GM23338 (cell line): ENCODE measurements at regions not wholly inside any gene's neighbourhood (a gene's known extent, or its start where the extent isn't known, plus 50 kb on each side); places are given as distances from the start of the nearest gene placed in this dataset.
"Not testable (repeated sequence)": the region's sequence is repeated elsewhere in the genome, so short reads cannot be mapped to it uniquely, and the experiment has no call there.

Source experiments
- ATAC-seq: fragments of 200-7000 bp; cut with Tn5 transposase; 3 replicates; pipeline ENCODE4 v1.9.1; 2020
- DNase-seq: peaks from one replicate; pipeline ENCODE4 v3.0.0-alpha.2; 2015; ENCODE audit warnings: low spot score
- H2AFZ ChIP-seq: fragments of 200-600 bp; sonication (generic); 2 replicates; pipeline ENCODE4 v1.8.0; 2016; ENCODE audit warnings: antibody characterized with exemption, mild to moderate bottlenecking, moderate library complexity
- H3F3A ChIP-seq: fragments of 200-600 bp; sonication (generic); replicated peaks from 2 replicates; pipeline ENCODE4 v1.8.0; 2017; ENCODE audit warnings: antibody characterized with exemption, mixed run types, low read depth
- H3K27ac ChIP-seq: fragments of 200-600 bp; sonication (generic); 2 replicates; pipeline ENCODE4 v1.6.1; 2016; ENCODE audit warnings: low read depth
- H3K27me3 ChIP-seq: fragments of 200-600 bp; sonication (generic); 2 replicates; pipeline ENCODE4 v1.8.0; 2016; ENCODE audit warnings: mild to moderate bottlenecking, mixed run types, moderate library complexity; ENCODE audit not compliant: insufficient read depth
- H3K36me3 ChIP-seq: fragments of 200-600 bp; sonication (generic); 2 replicates; pipeline ENCODE4 v1.8.0; 2016; ENCODE audit warnings: mild to moderate bottlenecking; ENCODE audit not compliant: insufficient read depth
- H3K4me1 ChIP-seq: fragments of 200-600 bp; sonication (generic); 2 replicates; pipeline ENCODE4 v1.8.0; 2016; ENCODE audit warnings: mild to moderate bottlenecking, moderate library complexity; ENCODE audit not compliant: insufficient read depth
- H3K4me2 ChIP-seq: fragments of 200-600 bp; sonication (generic); 2 replicates; pipeline ENCODE4 v1.7.1; 2017; ENCODE audit warnings: mixed run types
- H3K4me3 ChIP-seq: fragments of 200-600 bp; sonication (generic); 2 replicates; pipeline ENCODE4 v1.6.1; 2016; ENCODE audit warnings: mixed run types
- H3K79me2 ChIP-seq: fragments of 200-600 bp; sonication (generic); replicated peaks from 2 replicates; pipeline ENCODE4 v1.8.0; 2017; ENCODE audit warnings: mild to moderate bottlenecking; ENCODE audit not compliant: insufficient read depth
- H3K9me2 ChIP-seq: fragments of 200-600 bp; sonication (generic); 2 replicates; pipeline ENCODE4 v1.8.0; 2017; ENCODE audit not compliant: insufficient read depth
- H4K20me1 ChIP-seq: fragments of 200-600 bp; sonication (generic); replicated peaks from 2 replicates; pipeline ENCODE4 v1.8.0; 2017; ENCODE audit warnings: mild to moderate bottlenecking; ENCODE audit not compliant: insufficient read depth
- H3K27ac Mint-ChIP-seq: 2 replicates; pipeline ENCODE4 v1.8.0; 2020; ENCODE audit warnings: inconsistent platforms, mild to moderate bottlenecking, moderate library complexity, mixed read lengths
- H3K27me3 Mint-ChIP-seq: 3 replicates; pipeline ENCODE4 v1.8.0; 2022; ENCODE audit warnings: low read depth, mild to moderate bottlenecking, moderate library complexity, mixed read lengths, inconsistent platforms; ENCODE audit not compliant: insufficient read depth, poor library complexity
- H3K36me3 Mint-ChIP-seq: 3 replicates; pipeline ENCODE4 v1.8.0; 2021; ENCODE audit warnings: low read depth, mild to moderate bottlenecking, inconsistent platforms, moderate library complexity, mixed read lengths
- H3K4me1 Mint-ChIP-seq: 3 replicates; pipeline ENCODE4 v1.8.0; 2020; ENCODE audit warnings: mild to moderate bottlenecking, inconsistent platforms, mixed read lengths
- H3K4me3 Mint-ChIP-seq: 3 replicates; pipeline ENCODE4 v1.8.0; 2021; ENCODE audit warnings: moderate library complexity, mild to moderate bottlenecking, inconsistent platforms, mixed read lengths
- H3K9me3 Mint-ChIP-seq: 3 replicates; pipeline ENCODE4 v1.8.0; 2020; ENCODE audit warnings: moderate library complexity, mild to moderate bottlenecking, inconsistent platforms, mixed read lengths
- JUNB ChIP-seq: IDR thresholded peaks from one replicate; pipeline ENCODE4 v1.6.1; 2016; ENCODE audit warnings: antibody characterized with exemption; ENCODE audit not compliant: unreplicated experiment
- NANOG ChIP-seq: IDR thresholded peaks from 2 replicates; pipeline ENCODE4 v1.6.1; 2016; ENCODE audit warnings: antibody characterized with exemption, borderline replicate concordance
- STAT1 ChIP-seq: IDR thresholded peaks from one replicate; pipeline ENCODE4 v1.6.1; 2016; ENCODE audit warnings: antibody characterized with exemption; ENCODE audit not compliant: unreplicated experiment
- ZNF331 ChIP-seq: fragments of 250-450 bp; sonication (Bioruptor Pico); IDR thresholded peaks from 2 replicates; pipeline ENCODE4 v1.5.0; 2020; ENCODE audit warnings: low read depth, mild to moderate bottlenecking, moderate library complexity
- TF ChIP-seq, protein P1 (sequence below): fragments of 250-450 bp; sonication (Bioruptor Pico); IDR thresholded peaks from 2 replicates; pipeline ENCODE4 v1.5.0; 2020; ENCODE audit warnings: mild to moderate bottlenecking, moderate library complexity

DNA sequence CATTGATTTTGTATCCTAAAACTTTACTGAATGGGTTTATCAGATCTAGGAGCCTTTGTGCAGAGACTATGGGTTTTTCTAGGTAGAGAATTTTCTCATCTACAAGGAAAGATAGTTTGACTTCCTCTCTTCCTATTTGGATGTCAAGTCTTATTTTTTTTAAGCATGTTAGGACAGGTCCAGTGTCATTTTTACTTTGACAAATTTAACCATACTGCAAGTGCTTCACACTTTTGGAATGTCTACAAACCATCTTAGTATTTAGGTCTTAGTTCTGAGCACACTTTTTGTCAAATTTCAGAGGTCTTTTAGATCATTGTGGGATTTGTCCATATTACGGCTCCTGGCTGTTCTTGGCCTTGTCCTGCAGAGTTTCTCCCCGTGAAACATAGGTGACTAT lies 715.2 kb upstream of the RAG2 start:
- Histone ChIP-seq H3K79me2 (no peaks in the 10 kb centered on the region), H3K4me3 (no peak overlapping the region), H3K36me3 (peaks cover 8% of the 10 kb centered on the region), H3K4me2 (no peak overlapping the region), H3K9me2 (no peaks in the 10 kb centered on the region), H2AFZ (no peak overlapping the region), H3K4me1 (no peaks in the 10 kb centered on the region), H4K20me1 (no peaks in the 10 kb centered on the region), H3K27ac (no peak overlapping the region), H3K27me3 (no peaks in the 10 kb centered on the region), H3F3A (no peaks in the 10 kb centered on the region)
- Mint-ChIP-seq H3K4me1 (no peaks in the 10 kb centered on the region), H3K27ac (no peak overlapping the region), H3K27me3 (no peaks in the 10 kb centered on the region), H3K36me3 (peaks cover 26% of the 10 kb centered on the region), H3K9me3 (peaks cover 73% of the 10 kb centered on the region), H3K4me3 (no peak overlapping the region)
- ATAC-seq, result no peak
- no peak for DNase-seq
- no peak for TF ChIP-seq STAT1
- TF ChIP-seq, protein P1, sequence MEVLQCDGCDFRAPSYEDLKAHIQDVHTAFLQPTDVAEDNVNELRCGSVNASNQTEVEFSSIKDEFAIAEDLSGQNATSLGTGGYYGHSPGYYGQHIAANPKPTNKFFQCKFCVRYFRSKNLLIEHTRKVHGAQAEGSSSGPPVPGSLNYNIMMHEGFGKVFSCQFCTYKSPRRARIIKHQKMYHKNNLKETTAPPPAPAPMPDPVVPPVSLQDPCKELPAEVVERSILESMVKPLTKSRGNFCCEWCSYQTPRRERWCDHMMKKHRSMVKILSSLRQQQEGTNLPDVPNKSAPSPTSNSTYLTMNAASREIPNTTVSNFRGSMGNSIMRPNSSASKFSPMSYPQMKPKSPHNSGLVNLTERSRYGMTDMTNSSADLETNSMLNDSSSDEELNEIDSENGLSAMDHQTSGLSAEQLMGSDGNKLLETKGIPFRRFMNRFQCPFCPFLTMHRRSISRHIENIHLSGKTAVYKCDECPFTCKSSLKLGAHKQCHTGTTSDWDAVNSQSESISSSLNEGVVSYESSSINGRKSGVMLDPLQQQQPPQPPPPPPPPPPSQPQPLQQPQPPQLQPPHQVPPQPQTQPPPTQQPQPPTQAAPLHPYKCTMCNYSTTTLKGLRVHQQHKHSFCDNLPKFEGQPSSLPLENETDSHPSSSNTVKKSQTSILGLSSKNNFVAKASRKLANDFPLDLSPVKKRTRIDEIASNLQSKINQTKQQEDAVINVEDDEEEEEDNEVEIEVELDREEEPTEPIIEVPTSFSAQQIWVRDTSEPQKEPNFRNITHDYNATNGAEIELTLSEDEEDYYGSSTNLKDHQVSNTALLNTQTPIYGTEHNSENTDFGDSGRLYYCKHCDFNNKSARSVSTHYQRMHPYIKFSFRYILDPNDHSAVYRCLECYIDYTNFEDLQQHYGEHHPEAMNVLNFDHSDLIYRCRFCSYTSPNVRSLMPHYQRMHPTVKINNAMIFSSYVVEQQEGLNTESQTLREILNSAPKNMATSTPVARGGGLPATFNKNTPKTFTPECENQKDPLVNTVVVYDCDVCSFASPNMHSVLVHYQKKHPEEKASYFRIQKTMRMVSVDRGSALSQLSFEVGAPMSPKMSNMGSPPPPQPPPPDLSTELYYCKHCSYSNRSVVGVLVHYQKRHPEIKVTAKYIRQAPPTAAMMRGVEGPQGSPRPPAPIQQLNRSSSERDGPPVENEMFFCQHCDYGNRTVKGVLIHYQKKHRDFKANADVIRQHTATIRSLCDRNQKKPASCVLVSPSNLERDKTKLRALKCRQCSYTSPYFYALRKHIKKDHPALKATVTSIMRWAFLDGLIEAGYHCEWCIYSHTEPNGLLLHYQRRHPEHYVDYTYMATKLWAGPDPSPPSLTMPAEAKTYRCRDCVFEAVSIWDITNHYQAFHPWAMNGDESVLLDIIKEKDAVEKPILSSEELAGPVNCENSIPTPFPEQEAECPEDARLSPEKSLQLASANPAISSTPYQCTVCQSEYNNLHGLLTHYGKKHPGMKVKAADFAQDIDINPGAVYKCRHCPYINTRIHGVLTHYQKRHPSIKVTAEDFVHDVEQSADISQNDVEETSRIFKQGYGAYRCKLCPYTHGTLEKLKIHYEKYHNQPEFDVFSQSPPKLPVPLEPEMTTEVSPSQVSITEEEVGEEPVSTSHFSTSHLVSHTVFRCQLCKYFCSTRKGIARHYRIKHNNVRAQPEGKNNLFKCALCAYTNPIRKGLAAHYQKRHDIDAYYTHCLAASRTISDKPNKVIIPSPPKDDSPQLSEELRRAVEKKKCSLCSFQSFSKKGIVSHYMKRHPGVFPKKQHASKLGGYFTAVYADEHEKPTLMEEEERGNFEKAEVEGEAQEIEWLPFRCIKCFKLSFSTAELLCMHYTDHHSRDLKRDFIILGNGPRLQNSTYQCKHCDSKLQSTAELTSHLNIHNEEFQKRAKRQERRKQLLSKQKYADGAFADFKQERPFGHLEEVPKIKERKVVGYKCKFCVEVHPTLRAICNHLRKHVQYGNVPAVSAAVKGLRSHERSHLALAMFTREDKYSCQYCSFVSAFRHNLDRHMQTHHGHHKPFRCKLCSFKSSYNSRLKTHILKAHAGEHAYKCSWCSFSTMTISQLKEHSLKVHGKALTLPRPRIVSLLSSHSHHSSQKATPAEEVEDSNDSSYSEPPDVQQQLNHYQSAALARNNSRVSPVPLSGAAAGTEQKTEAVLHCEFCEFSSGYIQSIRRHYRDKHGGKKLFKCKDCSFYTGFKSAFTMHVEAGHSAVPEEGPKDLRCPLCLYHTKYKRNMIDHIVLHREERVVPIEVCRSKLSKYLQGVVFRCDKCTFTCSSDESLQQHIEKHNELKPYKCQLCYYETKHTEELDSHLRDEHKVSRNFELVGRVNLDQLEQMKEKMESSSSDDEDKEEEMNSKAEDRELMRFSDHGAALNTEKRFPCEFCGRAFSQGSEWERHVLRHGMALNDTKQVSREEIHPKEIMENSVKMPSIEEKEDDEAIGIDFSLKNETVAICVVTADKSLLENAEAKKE, result no peak

DNA sequence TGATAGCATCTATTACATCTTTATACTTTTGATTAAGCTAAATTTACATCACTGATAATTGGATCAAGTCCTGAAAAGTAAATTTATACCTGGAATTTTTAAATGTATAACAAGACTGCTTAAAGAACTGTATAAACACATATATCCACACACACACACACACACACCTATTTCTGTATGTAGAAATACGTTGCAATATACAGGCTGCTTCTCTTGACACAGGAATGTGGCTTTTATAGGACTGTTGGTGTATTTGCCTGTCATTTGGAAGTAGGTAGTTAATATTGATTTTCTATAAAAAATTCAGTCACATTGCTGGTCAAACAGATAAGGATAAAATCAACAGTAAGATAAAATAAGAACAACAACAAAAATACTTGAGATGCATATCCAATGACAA lies 708.5 kb upstream of the RAG2 start:
- H2AFZ ChIP-seq, result no peak overlapping the region
- Mint-ChIP-seq H3K27me3 (no peaks in the 10 kb centered on the region), H3K9me3 (peaks cover 86% of the 10 kb centered on the region), H3K36me3 (peaks cover 23% of the 10 kb centered on the region; the same call in 2 of the 3 replicates), H3K4me1 (no peaks in the 10 kb centered on the region), H3K27ac (no peak overlapping the region), H3K4me3 (no peak overlapping the region)
- H3K4me1 ChIP-seq, result no peaks in the 10 kb centered on the region
- no peaks in the 10 kb centered on the region for H3F3A ChIP-seq
- no peak for TF ChIP-seq ZNF331
- no peak for TF ChIP-seq JUNB
- TF ChIP-seq NANOG, result no peak
- H3K9me2 ChIP-seq, result no peaks in the 10 kb centered on the region
- H3K27ac ChIP-seq, result no peak overlapping the region
- no peaks in the 10 kb centered on the region for H4K20me1 ChIP-seq
- no peaks in the 10 kb centered on the region for H3K79me2 ChIP-seq
- no peak for ATAC-seq
- H3K36me3 ChIP-seq, result peaks cover 6% of the 10 kb centered on the region; the same call in 1 of the 2 replicates
- H3K27me3 ChIP-seq, result no peaks in the 10 kb centered on the region
- H3K4me2 ChIP-seq, result no peak overlapping the region
- no peak for DNase-seq
- no peak overlapping the region for H3K4me3 ChIP-seq

DNA sequence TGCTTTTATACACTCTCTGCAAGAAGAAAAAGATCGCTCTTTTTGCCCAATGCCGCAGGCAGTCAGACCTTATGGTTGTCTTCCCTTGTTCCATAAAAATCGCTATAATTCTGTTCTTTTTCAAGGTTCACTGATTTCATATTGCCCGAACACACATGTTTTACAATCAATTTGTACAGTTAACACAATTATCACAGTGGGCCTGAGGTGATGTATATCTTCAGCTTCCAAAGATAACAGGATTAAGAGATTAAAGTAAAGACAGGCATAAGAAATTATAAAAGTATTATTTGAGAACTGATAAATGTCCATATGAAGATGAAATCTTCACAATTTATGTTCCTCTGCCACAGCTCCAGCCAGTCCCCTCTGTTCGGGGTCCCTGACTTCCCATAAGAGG lies 703.4 kb upstream of the RAG2 start:
- H3K27ac Mint-ChIP-seq, H3K79me2 ChIP-seq, H3K4me1 Mint-ChIP-seq, H3K9me2 ChIP-seq, DNase-seq, H3K4me1 ChIP-seq, H4K20me1 ChIP-seq, H3K27me3 Mint-ChIP-seq, H3K4me3 ChIP-seq, H3K27ac ChIP-seq, ATAC-seq, H3K27me3 ChIP-seq, H3K4me2 ChIP-seq, H3K36me3 ChIP-seq, H2AFZ ChIP-seq, H3K4me3 Mint-ChIP-seq, H3F3A ChIP-seq: not testable (repeated sequence)
- Mint-ChIP-seq H3K36me3 (peaks cover 32% of the 10 kb centered on the region; the same call in 2 of the 3 replicates), H3K9me3 (peaks cover 91% of the 10 kb centered on the region)
